Endothelial cell of umbilical vein (primary cell): ENCODE measurements at regions not wholly inside any gene's neighbourhood (a gene's known extent, or its start where the extent isn't known, plus 50 kb on each side); places are given as distances from the start of the nearest gene placed in this dataset.

Experiments used
- BruUV-seq: library from RNA; stranded (reverse); fragments of 400-500 nt; replicated peaks from 2 replicates; lab custom pipeline; 2021; lab: Mats Ljungman, UMichigan
- CTCF ChIA-PET: fragments of 300-600, 350-600 bp; sonication (Branson Sonifier 250); formaldehyde crosslinking; loops from one replicate; lab custom pipeline; 2021; ENCODE audit warnings: antibody characterized with exemption, inconsistent platforms; lab: Charles Lee
- POLR2A ChIA-PET: fragments of 300-600, 350-600 bp; sonication (Branson Sonifier 250); formaldehyde crosslinking; loops from one replicate; lab custom pipeline; 2021; ENCODE audit warnings: antibody characterized with exemption, inconsistent platforms; lab: Charles Lee
- DNase-seq: peaks from one replicate; pipeline ENCODE4 v3.0.0-alpha.2; 2011; ENCODE audit warnings: low read depth, low spot score
- FAIRE-seq: peaks from 2 replicates; lab custom pipeline; 2011; peaks lifted over from hg19 to GRCh38; lab: Jason Lieb, UNC
- H2AFZ ChIP-seq: 2 replicates; pipeline ENCODE4 v1.6.0; 2012; ENCODE audit warnings: low read depth, low read length, control low read depth, inconsistent platforms
- H3K27ac ChIP-seq: 2 replicates; pipeline ENCODE4 v1.5.1; 2011; ENCODE audit warnings: low read depth, mild to moderate bottlenecking, control low read depth, low read length, moderate library complexity; ENCODE audit not compliant: insufficient read depth
- H3K27me3 ChIP-seq, 2 experiments: 2 replicates each; pipeline versions ENCODE4 v1.6.0 to v1.6.1; 2011; ENCODE audit warnings: low read length in 2 of 2, mixed read lengths in 1 of 2; ENCODE audit not compliant: control insufficient read depth in 2 of 2, insufficient read depth in 2 of 2
- H3K36me3 ChIP-seq, 2 experiments: 2 replicates in 1 of 2; 3 replicates in 1 of 2; pipeline ENCODE4 v1.5.1; 2011; ENCODE audit warnings: low read length in 2 of 2, mild to moderate bottlenecking in 1 of 2, moderate library complexity in 1 of 2; ENCODE audit not compliant: control insufficient read depth in 2 of 2, insufficient read depth in 2 of 2; ENCODE audit errors: extremely low read depth in 1 of 2
- H3K4me1 ChIP-seq: 3 replicates; pipeline ENCODE4 v1.5.1; 2011; ENCODE audit warnings: mild to moderate bottlenecking, low read length; ENCODE audit not compliant: control insufficient read depth, insufficient read depth; ENCODE audit errors: extremely low read depth
- H3K4me2 ChIP-seq: 2 replicates; pipeline ENCODE4 v1.6.1; 2011; ENCODE audit warnings: low read length, control low read depth, mixed read lengths; ENCODE audit not compliant: insufficient read depth
- H3K4me3 ChIP-seq, 3 experiments: fragments of 200-600 bp in 1 of 3; sonication (generic), shearing (Covaris generic) in 1 of 3; replicated peaks in 1 of 3; 2 replicates each; pipeline ENCODE4 v1.5.1; 2011 to 2016; ENCODE audit warnings: control low read depth in 3 of 3, low read length in 3 of 3, mild to moderate bottlenecking in 2 of 3, inconsistent platforms in 1 of 3, low read depth in 1 of 3, moderate library complexity in 1 of 3; ENCODE audit not compliant: insufficient read depth in 1 of 3
- H3K79me2 ChIP-seq: 2 replicates; pipeline ENCODE4 v1.6.0; 2012; ENCODE audit warnings: low read length, inconsistent platforms; ENCODE audit not compliant: control insufficient read depth, insufficient read depth
- H3K9ac ChIP-seq: replicated peaks from 2 replicates; pipeline ENCODE3; 2011; ENCODE audit warnings: low read length, control low read depth; ENCODE audit not compliant: insufficient read depth; ENCODE audit errors: extremely low read depth
- H3K9me1 ChIP-seq: replicated peaks from 3 replicates; pipeline ENCODE4 v1.6.0; 2011; ENCODE audit warnings: mild to moderate bottlenecking, low read length; ENCODE audit not compliant: control insufficient read depth, insufficient read depth; ENCODE audit errors: extremely low read depth
- H3K9me3 ChIP-seq: replicated peaks from 2 replicates; pipeline ENCODE4 v1.5.1; 2012; ENCODE audit warnings: low read length, inconsistent platforms; ENCODE audit not compliant: control insufficient read depth, insufficient read depth
- H4K20me1 ChIP-seq: replicated peaks from 2 replicates; pipeline ENCODE3; 2011; ENCODE audit warnings: mild to moderate bottlenecking, low read length; ENCODE audit not compliant: control insufficient read depth, insufficient read depth; ENCODE audit errors: extremely low read depth
- CTCF ChIP-seq, 2 donors: IDR thresholded peaks; 1 replicate in 1 of 2; 2 replicates in 1 of 2; pipeline ENCODE4 v1.5.1; 2011; ENCODE audit warnings: low read length in 2 of 2, mild to moderate bottlenecking in 2 of 2, moderate library complexity in 2 of 2, control low read depth in 1 of 2, inconsistent platforms in 1 of 2, low read depth in 1 of 2; ENCODE audit not compliant: insufficient read depth in 1 of 2; ENCODE audit errors: extremely low read depth in 1 of 2
- EZH2 ChIP-seq: IDR thresholded peaks from 2 replicates; pipeline ENCODE4 v1.6.1; 2012; ENCODE audit warnings: borderline replicate concordance, low read depth, mild to moderate bottlenecking, moderate library complexity, low read length, inconsistent platforms; ENCODE audit not compliant: severe bottlenecking
- FOS ChIP-seq: IDR thresholded peaks from 2 replicates; pipeline ENCODE4 v1.6.1; 2011; ENCODE audit warnings: mild to moderate bottlenecking, low read length, moderate library complexity, borderline replicate concordance; ENCODE audit not compliant: insufficient read depth
- GATA2 ChIP-seq: IDR thresholded peaks from 2 replicates; pipeline ENCODE4 v1.7.0; 2011; ENCODE audit warnings: low read depth, mild to moderate bottlenecking, moderate library complexity, mixed read lengths, low read length; ENCODE audit not compliant: insufficient read length, insufficient read depth
- JUN ChIP-seq: IDR thresholded peaks from 2 replicates; pipeline ENCODE4 v1.6.1; 2011; ENCODE audit warnings: borderline replicate concordance, low read depth; ENCODE audit not compliant: insufficient read length, insufficient read depth
- MYC ChIP-seq: IDR thresholded peaks from one replicate; pipeline ENCODE4 v1.6.1; 2011; ENCODE audit warnings: mild to moderate bottlenecking, low read depth, low read length
- POLR2A ChIP-seq: IDR thresholded peaks from 2 replicates; pipeline ENCODE4 v1.6.1; 2012; ENCODE audit warnings: low read depth, mild to moderate bottlenecking, control low read depth, low read length
- POLR2AphosphoS5 ChIP-seq: IDR thresholded peaks from 2 replicates; pipeline ENCODE4 v1.6.1; 2012; ENCODE audit warnings: low read depth, mild to moderate bottlenecking, control low read depth, low read length, moderate library complexity; ENCODE audit not compliant: insufficient read depth
- dilution Hi-C: fragments of 300-500 bp; cut with MboI; formaldehyde crosslinking; loops from one replicate; pipeline ENCODE4 v1.15.0; 2019; ENCODE audit warnings: low sequenced_read_pairs; ENCODE audit not compliant: extremely low pct_ligation_motif_present
- intact Hi-C: fragments of 100-400 bp; cut with micrococcal nuclease; formaldehyde crosslinking; loops from one replicate; pipeline ENCODE4 v1.10.0; 2022
- TF ChIP-seq, protein P1 (sequence below): IDR thresholded peaks from 2 replicates; pipeline ENCODE4 v1.6.1; 2011; ENCODE audit not compliant: insufficient read depth, insufficient read length

DNA sequence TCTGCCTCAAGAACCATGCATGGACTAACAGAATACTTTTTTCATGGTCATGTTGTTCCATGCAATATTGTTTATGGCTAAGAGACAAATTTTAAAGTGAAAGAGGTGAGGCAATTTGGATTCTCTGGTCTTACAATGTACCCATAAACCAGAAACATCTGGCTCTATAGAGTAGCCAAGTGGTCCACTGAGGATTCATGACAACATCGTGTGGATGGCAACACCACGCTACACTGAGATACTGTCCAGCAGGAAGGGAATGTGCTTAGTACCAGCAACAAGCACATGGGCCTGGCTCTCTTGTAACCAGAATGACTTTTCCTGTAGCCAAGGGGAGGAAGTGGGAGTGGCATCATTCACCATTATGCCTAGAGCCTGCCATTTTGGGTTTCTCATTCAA, 218.2 kb downstream of the GADD45G start:
- TF ChIP-seq MYC (no peak), FOS (no peak), POLR2A (no peak), POLR2AphosphoS5 (no peak), CTCF (IDR thresholded peaks at IDR 0.05; ENCODE audit: extremely low read depth in 1 of 2, insufficient read depth in 1 of 2, low read depth in 1 of 2, low read length in 2 of 2) (no peak), EZH2 (no peak), JUN (no peak), GATA2 (no peak)
- TF ChIP-seq, protein P1, sequence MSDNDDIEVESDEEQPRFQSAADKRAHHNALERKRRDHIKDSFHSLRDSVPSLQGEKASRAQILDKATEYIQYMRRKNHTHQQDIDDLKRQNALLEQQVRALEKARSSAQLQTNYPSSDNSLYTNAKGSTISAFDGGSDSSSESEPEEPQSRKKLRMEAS = no peak
- intact Hi-C loops = no loop called here
- FAIRE-seq (no peak), DNase-seq (no peak)
- H3K9me1 ChIP-seq = no peaks in the 10 kb centered on the region
- no peaks in the 10 kb centered on the region for H3K9me3 ChIP-seq
- no peaks in the 10 kb centered on the region for H4K20me1 ChIP-seq
- ChIA-PET POLR2A (no interaction called here), CTCF (interaction anchor here (2.0 kb wide), 1 partner anchor 220 kb away, joined by 6 read pairs; no protein-coding TSS in a partner anchor)
- H3K27me3 ChIP-seq = no peaks in the 10 kb centered on the region
- no peaks in the 10 kb centered on the region for H3K79me2 ChIP-seq
- H2AFZ ChIP-seq = no peak overlapping the region
- no peak overlapping the region for H3K4me3 ChIP-seq
- H3K9ac ChIP-seq = no peak overlapping the region
- H3K4me1 ChIP-seq = no peaks in the 10 kb centered on the region
- H3K27ac ChIP-seq = no peak overlapping the region
- H3K36me3 ChIP-seq = no peaks in the 10 kb centered on the region
- BruUV-seq = no TSS peak
- no peak overlapping the region for H3K4me2 ChIP-seq
- dilution Hi-C loops = no loop called here
